GM13976 (cell line): ENCODE measurements at regions not wholly inside any gene's neighbourhood (a gene's known extent, or its start where the extent isn't known, plus 50 kb on each side); places are given as distances from the start of the nearest gene placed in this dataset.

Experiments used
- DNase-seq: peaks from one replicate; pipeline ENCODE4 v3.0.0; 2012; ENCODE audit warnings: low spot score
- in situ Hi-C: fragments of 300-500 bp; cut with MboI; formaldehyde crosslinking; loops from one replicate; pipeline ENCODE4 v1.12.0; 2022; ENCODE audit warnings: low sequenced_read_pairs, mixed read lengths, inconsistent platforms; ENCODE audit not compliant: unreplicated experiment
- TF ChIP-seq, protein P1 (sequence below): IDR thresholded peaks from 2 replicates; pipeline ENCODE4 v1.5.1; 2012; ENCODE audit warnings: borderline replicate concordance, mild to moderate bottlenecking; ENCODE audit not compliant: insufficient read depth; ENCODE audit errors: extremely low read depth, missing control alignments, control extremely low read depth

DNA sequence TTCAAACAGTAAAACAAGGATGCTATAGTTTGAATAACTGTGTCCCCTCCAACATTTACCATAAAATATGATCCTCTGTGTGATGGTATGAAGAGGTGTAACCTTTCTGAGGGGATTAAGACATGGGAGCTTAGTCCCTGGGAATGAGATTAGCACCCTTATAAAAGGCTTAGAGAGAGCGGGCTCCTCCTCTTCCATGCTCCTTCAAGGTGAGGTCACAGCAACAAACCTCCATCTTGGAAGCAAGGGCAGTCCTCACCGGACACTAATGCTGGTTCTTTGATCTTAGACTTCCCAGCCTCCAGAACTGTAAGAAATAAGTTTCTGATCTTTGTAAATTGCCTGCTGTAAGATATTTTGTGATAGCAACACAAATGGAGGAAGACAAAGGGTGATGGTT is 700.3 kb downstream of the TMEM182 start:
- in situ Hi-C loops: no loop called here
- TF ChIP-seq, protein P1, sequence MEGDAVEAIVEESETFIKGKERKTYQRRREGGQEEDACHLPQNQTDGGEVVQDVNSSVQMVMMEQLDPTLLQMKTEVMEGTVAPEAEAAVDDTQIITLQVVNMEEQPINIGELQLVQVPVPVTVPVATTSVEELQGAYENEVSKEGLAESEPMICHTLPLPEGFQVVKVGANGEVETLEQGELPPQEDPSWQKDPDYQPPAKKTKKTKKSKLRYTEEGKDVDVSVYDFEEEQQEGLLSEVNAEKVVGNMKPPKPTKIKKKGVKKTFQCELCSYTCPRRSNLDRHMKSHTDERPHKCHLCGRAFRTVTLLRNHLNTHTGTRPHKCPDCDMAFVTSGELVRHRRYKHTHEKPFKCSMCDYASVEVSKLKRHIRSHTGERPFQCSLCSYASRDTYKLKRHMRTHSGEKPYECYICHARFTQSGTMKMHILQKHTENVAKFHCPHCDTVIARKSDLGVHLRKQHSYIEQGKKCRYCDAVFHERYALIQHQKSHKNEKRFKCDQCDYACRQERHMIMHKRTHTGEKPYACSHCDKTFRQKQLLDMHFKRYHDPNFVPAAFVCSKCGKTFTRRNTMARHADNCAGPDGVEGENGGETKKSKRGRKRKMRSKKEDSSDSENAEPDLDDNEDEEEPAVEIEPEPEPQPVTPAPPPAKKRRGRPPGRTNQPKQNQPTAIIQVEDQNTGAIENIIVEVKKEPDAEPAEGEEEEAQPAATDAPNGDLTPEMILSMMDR: no peak
- no peak for DNase-seq

DNA sequence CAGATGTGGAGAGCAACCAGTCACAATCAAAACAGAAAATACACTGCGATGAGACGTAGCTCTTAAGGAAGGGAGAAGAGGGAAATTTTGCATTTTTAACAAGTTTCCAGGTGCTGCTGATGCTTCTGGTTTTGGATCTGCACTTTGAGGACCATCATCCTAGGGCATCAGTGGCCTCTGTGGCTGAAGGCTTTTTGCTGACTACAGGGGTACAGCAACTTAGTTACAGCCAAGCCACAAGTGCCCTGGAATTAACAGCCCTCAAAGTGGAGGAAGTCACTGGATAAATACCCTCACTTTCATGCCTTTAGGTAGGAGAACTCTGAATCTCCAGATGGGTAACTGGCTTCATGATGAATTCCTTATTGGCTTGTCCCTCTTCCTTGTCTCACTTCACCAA is 700.9 kb downstream of the TMEM182 start:
- TF ChIP-seq, protein P1: no peak
- no peak for DNase-seq
- in situ Hi-C loops: no loop called here

DNA sequence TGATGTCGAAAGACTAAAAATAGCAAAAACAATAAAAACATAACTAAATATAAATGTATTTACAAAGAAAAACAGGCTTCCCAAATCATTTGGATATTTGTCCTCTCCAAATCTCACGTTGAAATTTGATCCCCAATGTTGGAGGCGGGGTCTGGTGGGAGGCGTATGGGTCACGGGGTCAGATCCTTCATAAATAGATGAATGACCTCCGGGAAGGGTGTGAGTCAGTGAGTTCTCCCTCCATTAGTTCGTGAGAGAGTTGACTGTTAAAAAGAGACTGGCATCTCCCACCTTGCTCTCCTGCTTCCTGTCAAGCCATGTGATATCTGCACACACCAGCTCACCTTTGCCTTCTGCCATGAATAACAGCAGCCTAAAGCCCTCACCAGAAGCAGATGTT is 703.0 kb downstream of the TMEM182 start:
- TF ChIP-seq, protein P1: no peak
- DNase-seq: no peak
- in situ Hi-C loops: no loop called here

DNA sequence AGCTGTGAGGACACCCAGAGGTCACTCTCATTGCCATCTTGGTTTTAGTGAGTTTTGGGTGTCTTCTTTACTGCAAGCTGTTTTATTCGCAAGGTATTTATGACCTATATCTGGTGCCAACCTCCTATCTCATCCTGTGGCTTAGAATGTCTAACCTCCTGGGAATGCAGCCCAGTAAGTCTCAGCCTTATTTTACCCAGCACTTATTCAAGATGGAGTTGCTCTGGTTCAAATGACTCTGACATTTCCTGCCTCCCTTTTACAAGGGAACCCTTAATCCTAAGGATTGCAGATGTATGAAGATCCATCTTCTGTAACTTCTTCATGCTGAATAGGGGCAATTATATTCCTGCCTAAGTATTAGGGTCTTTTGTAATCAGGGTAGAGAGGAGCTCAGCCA is 708.0 kb downstream of the TMEM182 start:
- no peak for DNase-seq
- in situ Hi-C loops: no loop called here
- TF ChIP-seq, protein P1: no peak

DNA sequence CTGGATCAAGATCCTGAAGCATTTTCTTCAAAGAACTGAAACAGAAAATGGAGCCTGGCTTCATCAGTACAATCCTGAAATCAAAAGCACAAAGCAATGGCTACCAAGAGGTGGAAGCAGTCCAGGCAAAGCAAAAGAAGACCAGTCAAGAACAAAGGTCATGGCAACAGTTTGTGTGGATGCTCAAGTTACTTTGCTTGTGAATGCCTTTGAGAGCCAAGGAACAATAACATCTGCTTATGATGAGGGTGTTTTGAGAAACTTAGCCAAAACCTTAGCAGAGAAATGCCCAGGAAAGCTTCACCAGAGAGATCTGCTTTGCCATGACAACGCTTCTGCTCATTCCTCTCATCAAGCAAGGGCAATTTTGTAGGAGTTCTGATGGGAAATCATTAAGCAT is 723.1 kb downstream of the TMEM182 start:
- in situ Hi-C loops: no loop called here
- no peak for DNase-seq
- TF ChIP-seq, protein P1: no peak

DNA sequence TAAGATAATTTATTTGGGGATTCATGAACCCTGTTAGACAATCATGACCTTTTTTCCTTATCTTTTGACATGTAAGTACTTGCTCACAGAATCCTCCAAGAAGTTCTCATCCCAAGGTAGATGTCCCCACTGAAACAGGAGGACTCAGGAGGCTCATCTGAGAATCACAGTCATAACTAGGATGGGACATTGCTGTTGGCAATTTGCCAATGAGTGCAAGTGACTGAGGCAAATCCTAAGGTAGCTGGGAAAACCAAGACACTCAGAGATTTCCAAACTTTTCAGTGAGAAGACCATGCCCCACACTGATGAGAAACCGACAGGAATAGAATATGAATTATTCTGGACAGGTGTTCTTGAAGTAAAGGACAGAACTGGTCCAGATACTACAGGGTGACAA is 735.0 kb downstream of the TMEM182 start:
- no peak for DNase-seq
- in situ Hi-C loops: no loop called here
- TF ChIP-seq, protein P1: no peak

DNA sequence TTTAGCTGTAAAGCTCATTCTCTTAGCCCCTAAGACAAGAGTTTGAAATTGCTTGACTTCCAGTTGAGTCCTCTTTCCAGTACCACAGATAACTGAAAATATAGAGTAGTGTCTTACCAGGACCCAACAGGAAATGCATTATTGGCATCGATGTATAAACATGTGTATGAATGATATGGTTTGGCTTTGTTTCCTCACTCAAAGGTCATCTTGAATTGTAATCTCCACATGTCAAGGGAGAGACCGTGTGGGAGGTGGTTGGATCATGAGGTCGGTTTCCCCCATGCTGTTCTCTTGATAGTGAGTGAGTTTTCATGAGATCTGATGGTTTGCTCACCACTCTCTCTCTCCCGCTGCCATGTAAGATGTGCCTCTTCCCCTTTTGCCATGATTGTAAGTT is 745.0 kb downstream of the TMEM182 start:
- DNase-seq: no peak
- TF ChIP-seq, protein P1: no peak
- in situ Hi-C loops: no loop called here
